ENCODE measurements at regions not wholly inside any gene's neighbourhood (a gene's known extent, or its start where the extent isn't known, plus 50 kb on each side); places are given as distances from the start of the nearest gene placed in this dataset.

- H3K4me1 ChIP-seq (ENCODE audit: control insufficient read depth in 5 of 5, insufficient read depth in 5 of 5, low read length in 5 of 5): peaks cover 0 to 6% (median 4%) of the 10 kb centered on the region in 5 donors
- no peak overlapping the region for H3K9ac ChIP-seq (ENCODE audit: low read length in 5 of 5)
- H3K27me3 ChIP-seq (ENCODE audit: control insufficient read depth in 5 of 5, insufficient read depth in 4 of 5, low read length in 5 of 5): no peaks in the 10 kb centered on the region
- H3K9me3 ChIP-seq (ENCODE audit: control insufficient read depth in 5 of 5, low read length in 5 of 5): no peaks in the 10 kb centered on the region
- H3K36me3 ChIP-seq (ENCODE audit: control insufficient read depth in 5 of 5, insufficient read depth in 5 of 5, low read length in 5 of 5): no peaks in the 10 kb centered on the region
- no peak overlapping the region for H3K27ac ChIP-seq (ENCODE audit: low read depth, low read length)
- H3K4me3 ChIP-seq (ENCODE audit: low read depth in 1 of 5, low read length in 5 of 5): no peak overlapping the region
Measured at GRCh38 chr3:94179059-94179458, 116.2 kb downstream of the NSUN3 start.

GRCh38 chr3:94183551-94183950 is 120.7 kb downstream of the NSUN3 start:
- H3K9ac ChIP-seq (ENCODE audit: low read length in 5 of 5): no peak overlapping the region
- no peaks in the 10 kb centered on the region for H3K9me3 ChIP-seq (ENCODE audit: control insufficient read depth in 5 of 5, low read length in 5 of 5)
- no peaks in the 10 kb centered on the region for H3K36me3 ChIP-seq (ENCODE audit: control insufficient read depth in 5 of 5, insufficient read depth in 5 of 5, low read length in 5 of 5)
- H3K27me3 ChIP-seq (ENCODE audit: control insufficient read depth in 5 of 5, insufficient read depth in 4 of 5, low read length in 5 of 5): no peaks in the 10 kb centered on the region
- H3K4me3 ChIP-seq (ENCODE audit: low read depth in 1 of 5, low read length in 5 of 5): no peak overlapping the region
- no peak overlapping the region for H3K27ac ChIP-seq (ENCODE audit: low read depth, low read length)
- no peaks in the 10 kb centered on the region for H3K4me1 ChIP-seq (ENCODE audit: control insufficient read depth in 5 of 5, insufficient read depth in 5 of 5, low read length in 5 of 5)

GRCh38 chr3:94184781-94185180 is 121.9 kb downstream of the NSUN3 start:
- Histone ChIP-seq H3K27me3 (ENCODE audit: control insufficient read depth in 5 of 5, insufficient read depth in 4 of 5, low read length in 5 of 5) (no peaks in the 10 kb centered on the region), H3K9me3 (ENCODE audit: control insufficient read depth in 5 of 5, low read length in 5 of 5) (no peaks in the 10 kb centered on the region), H3K4me3 (ENCODE audit: low read depth in 1 of 5, low read length in 5 of 5) (no peak overlapping the region), H3K4me1 (ENCODE audit: control insufficient read depth in 5 of 5, insufficient read depth in 5 of 5, low read length in 5 of 5) (no peaks in the 10 kb centered on the region), H3K27ac (ENCODE audit: low read depth, low read length) (no peak overlapping the region), H3K9ac (ENCODE audit: low read length in 5 of 5) (no peak overlapping the region), H3K36me3 (ENCODE audit: control insufficient read depth in 5 of 5, insufficient read depth in 5 of 5, low read length in 5 of 5) (no peaks in the 10 kb centered on the region)

- Histone ChIP-seq H3K27me3 (ENCODE audit: control insufficient read depth in 5 of 5, insufficient read depth in 4 of 5, low read length in 5 of 5) (no peaks in the 10 kb centered on the region), H3K4me3 (ENCODE audit: low read depth in 1 of 5, low read length in 5 of 5) (no peak overlapping the region)
Measured at GRCh38 chr3:94185753-94186152, 122.9 kb downstream of the NSUN3 start.

GRCh38 chr3:94187697-94188096 is 124.8 kb downstream of the NSUN3 start:
- no peaks in the 10 kb centered on the region for H3K27me3 ChIP-seq (ENCODE audit: control insufficient read depth in 5 of 5, insufficient read depth in 4 of 5, low read length in 5 of 5)
- no peak overlapping the region for H3K27ac ChIP-seq (ENCODE audit: low read depth, low read length)
- H3K4me3 ChIP-seq (ENCODE audit: low read depth in 1 of 5, low read length in 5 of 5): no peak overlapping the region
- H3K9me3 ChIP-seq (ENCODE audit: control insufficient read depth in 5 of 5, low read length in 5 of 5): no peaks in the 10 kb centered on the region
- H3K36me3 ChIP-seq (ENCODE audit: control insufficient read depth in 5 of 5, insufficient read depth in 5 of 5, low read length in 5 of 5): no peaks in the 10 kb centered on the region
- H3K4me1 ChIP-seq (ENCODE audit: control insufficient read depth in 5 of 5, insufficient read depth in 5 of 5, low read length in 5 of 5): no peaks in the 10 kb centered on the region
- H3K9ac ChIP-seq (ENCODE audit: low read length in 5 of 5): no peak overlapping the region

More at GRCh38 chr3:94185753-94186152, 122.9 kb downstream of the NSUN3 start:
- no peaks in the 10 kb centered on the region for H3K4me1 ChIP-seq (ENCODE audit: control insufficient read depth in 5 of 5, insufficient read depth in 5 of 5, low read length in 5 of 5)
- no peaks in the 10 kb centered on the region for H3K9me3 ChIP-seq (ENCODE audit: control insufficient read depth in 5 of 5, low read length in 5 of 5)
- H3K27ac ChIP-seq (ENCODE audit: low read depth, low read length): no peak overlapping the region
- H3K9ac ChIP-seq (ENCODE audit: low read length in 5 of 5): no peak overlapping the region
- no peaks in the 10 kb centered on the region for H3K36me3 ChIP-seq (ENCODE audit: control insufficient read depth in 5 of 5, insufficient read depth in 5 of 5, low read length in 5 of 5)

- no peaks in the 10 kb centered on the region for H3K4me1 ChIP-seq (ENCODE audit: control insufficient read depth in 5 of 5, insufficient read depth in 5 of 5, low read length in 5 of 5)
- H3K27ac ChIP-seq (ENCODE audit: low read depth, low read length): no peak overlapping the region
- peaks cover 0 to 5% (median 0%) of the 10 kb centered on the region in 5 donors for H3K9me3 ChIP-seq (ENCODE audit: control insufficient read depth in 5 of 5, low read length in 5 of 5)
- H3K4me3 ChIP-seq (ENCODE audit: low read depth in 1 of 5, low read length in 5 of 5): no peak overlapping the region
- H3K36me3 ChIP-seq (ENCODE audit: control insufficient read depth in 5 of 5, insufficient read depth in 5 of 5, low read length in 5 of 5): no peaks in the 10 kb centered on the region
- H3K9ac ChIP-seq (ENCODE audit: low read length in 5 of 5): no peak overlapping the region
- no peaks in the 10 kb centered on the region for H3K27me3 ChIP-seq (ENCODE audit: control insufficient read depth in 5 of 5, insufficient read depth in 4 of 5, low read length in 5 of 5)
Measured at GRCh38 chr3:94195381-94195780, 132.5 kb downstream of the NSUN3 start.

GRCh38 chr3:94206291-94206690 is 143.4 kb downstream of the NSUN3 start:
- Histone ChIP-seq H3K4me1 (ENCODE audit: control insufficient read depth in 5 of 5, insufficient read depth in 5 of 5, low read length in 5 of 5) (no peaks in the 10 kb centered on the region), H3K4me3 (ENCODE audit: low read depth in 1 of 5, low read length in 5 of 5) (no peak overlapping the region), H3K9me3 (ENCODE audit: control insufficient read depth in 5 of 5, low read length in 5 of 5) (no peaks in the 10 kb centered on the region), H3K27me3 (ENCODE audit: control insufficient read depth in 5 of 5, insufficient read depth in 4 of 5, low read length in 5 of 5) (no peaks in the 10 kb centered on the region), H3K27ac (ENCODE audit: low read depth, low read length) (no peak overlapping the region), H3K36me3 (ENCODE audit: control insufficient read depth in 5 of 5, insufficient read depth in 5 of 5, low read length in 5 of 5) (no peaks in the 10 kb centered on the region), H3K9ac (ENCODE audit: low read length in 5 of 5) (no peak overlapping the region)

- H3K4me1 ChIP-seq (ENCODE audit: control insufficient read depth in 5 of 5, insufficient read depth in 5 of 5, low read length in 5 of 5): no peaks in the 10 kb centered on the region
- no peak overlapping the region for H3K27ac ChIP-seq (ENCODE audit: low read depth, low read length)
- no peak overlapping the region for H3K4me3 ChIP-seq (ENCODE audit: low read depth in 1 of 5, low read length in 5 of 5)
- H3K36me3 ChIP-seq (ENCODE audit: control insufficient read depth in 5 of 5, insufficient read depth in 5 of 5, low read length in 5 of 5): no peaks in the 10 kb centered on the region
- H3K9ac ChIP-seq (ENCODE audit: low read length in 5 of 5): no peak overlapping the region
- H3K9me3 ChIP-seq (ENCODE audit: control insufficient read depth in 5 of 5, low read length in 5 of 5): no peaks in the 10 kb centered on the region
- no peaks in the 10 kb centered on the region for H3K27me3 ChIP-seq (ENCODE audit: control insufficient read depth in 5 of 5, insufficient read depth in 4 of 5, low read length in 5 of 5)
Measured at GRCh38 chr3:94210256-94210655, 147.4 kb downstream of the NSUN3 start.

GRCh38 chr3:94217406-94217805 is 154.5 kb downstream of the NSUN3 start:
- no peak overlapping the region for H3K4me3 ChIP-seq (ENCODE audit: low read depth in 1 of 5, low read length in 5 of 5)

GRCh38 chr3:94220426-94220825 is 157.6 kb downstream of the NSUN3 start:
- Histone ChIP-seq H3K36me3 (ENCODE audit: control insufficient read depth in 5 of 5, insufficient read depth in 5 of 5, low read length in 5 of 5) (no peaks in the 10 kb centered on the region), H3K27ac (ENCODE audit: low read depth, low read length) (no peak overlapping the region), H3K27me3 (ENCODE audit: control insufficient read depth in 5 of 5, insufficient read depth in 4 of 5, low read length in 5 of 5) (no peaks in the 10 kb centered on the region), H3K4me1 (ENCODE audit: control insufficient read depth in 5 of 5, insufficient read depth in 5 of 5, low read length in 5 of 5) (peaks cover 0 to 6% (median 5%) of the 10 kb centered on the region in 5 donors), H3K9me3 (ENCODE audit: control insufficient read depth in 5 of 5, low read length in 5 of 5) (peaks cover 0 to 6% (median 3%) of the 10 kb centered on the region in 5 donors), H3K4me3 (ENCODE audit: low read depth in 1 of 5, low read length in 5 of 5) (no peak overlapping the region), H3K9ac (ENCODE audit: low read length in 5 of 5) (no peak overlapping the region)

More at GRCh38 chr3:94217406-94217805, 154.5 kb downstream of the NSUN3 start:
- Histone ChIP-seq H3K27me3 (ENCODE audit: control insufficient read depth in 5 of 5, insufficient read depth in 4 of 5, low read length in 5 of 5) (no peaks in the 10 kb centered on the region), H3K9ac (ENCODE audit: low read length in 5 of 5) (no peak overlapping the region), H3K9me3 (ENCODE audit: control insufficient read depth in 5 of 5, low read length in 5 of 5) (peaks cover 0 to 6% (median 3%) of the 10 kb centered on the region in 5 donors), H3K4me1 (ENCODE audit: control insufficient read depth in 5 of 5, insufficient read depth in 5 of 5, low read length in 5 of 5) (no peaks in the 10 kb centered on the region), H3K27ac (ENCODE audit: low read depth, low read length) (no peak overlapping the region), H3K36me3 (ENCODE audit: control insufficient read depth in 5 of 5, insufficient read depth in 5 of 5, low read length in 5 of 5) (no peaks in the 10 kb centered on the region)

- H3K4me1 ChIP-seq (ENCODE audit: control insufficient read depth in 5 of 5, insufficient read depth in 5 of 5, low read length in 5 of 5): peaks cover 4 to 16% (median 10%) of the 10 kb centered on the region in 5 donors
- no peaks in the 10 kb centered on the region for H3K27me3 ChIP-seq (ENCODE audit: control insufficient read depth in 5 of 5, insufficient read depth in 4 of 5, low read length in 5 of 5)
- H3K27ac ChIP-seq (ENCODE audit: low read depth, low read length): no peak overlapping the region
- H3K9me3 ChIP-seq (ENCODE audit: control insufficient read depth in 5 of 5, low read length in 5 of 5): peaks cover 0 to 6% (median 3%) of the 10 kb centered on the region in 5 donors
- H3K4me3 ChIP-seq (ENCODE audit: low read depth in 1 of 5, low read length in 5 of 5): no peak overlapping the region
- no peaks in the 10 kb centered on the region for H3K36me3 ChIP-seq (ENCODE audit: control insufficient read depth in 5 of 5, insufficient read depth in 5 of 5, low read length in 5 of 5)
- H3K9ac ChIP-seq (ENCODE audit: low read length in 5 of 5): no peak overlapping the region
Measured at GRCh38 chr3:94221829-94222228, 159.0 kb downstream of the NSUN3 start.

Measured in subcutaneous abdominal adipose tissue (tissue), 5 donors.